CD4-positive, alpha-beta T cell (primary cell): ENCODE measurements at regions not wholly inside any gene's neighbourhood (a gene's known extent, or its start where the extent isn't known, plus 50 kb on each side); places are given as distances from the start of the nearest gene placed in this dataset.

Experiments
- ATAC-seq: fragments of 200-7000 bp; cut with Tn5 transposase; one replicate; pipeline ENCODE4 v1.10.0; 2022; ENCODE audit warnings: mild to moderate bottlenecking; ENCODE audit not compliant: poor library complexity
- CTCF ChIA-PET: fragments of 350-600 bp; sonication (Branson Sonifier 250); formaldehyde crosslinking; loops from one replicate; lab custom pipeline; 2021; ENCODE audit warnings: antibody characterized with exemption, inconsistent platforms; lab: Charles Lee
- POLR2A ChIA-PET: fragments of 350-600 bp; sonication (Branson Sonifier 250); formaldehyde crosslinking; loops from one replicate; lab custom pipeline; 2021; ENCODE audit warnings: antibody characterized with exemption, inconsistent platforms; lab: Charles Lee
- DNase-seq, 14 experiments: peaks; one replicate each; pipeline ENCODE4 v3.0.0-alpha.2; 2013 to 2020; ENCODE audit warnings: mixed read lengths in 2 of 14
- H3K27ac ChIP-seq, 2 donors: one replicate each; pipeline versions ENCODE4 v1.5.1 to v1.7.0; 2013; ENCODE audit warnings: low read length in 2 of 2, low read depth in 1 of 2, mild to moderate bottlenecking in 1 of 2
- H3K27me3 ChIP-seq, 2 experiments: 1 replicate in 1 of 2; 2 replicates in 1 of 2; pipeline versions ENCODE4 v1.6.1 to v1.7.0; 2013; ENCODE audit warnings: low read length in 2 of 2, control low read depth in 1 of 2, mild to moderate bottlenecking in 1 of 2, moderate library complexity in 1 of 2; ENCODE audit not compliant: insufficient read depth in 2 of 2, control insufficient read depth in 1 of 2
- H3K36me3 ChIP-seq: one replicate; pipeline ENCODE4 v1.6.1; 2013; ENCODE audit warnings: low read length, control low read depth; ENCODE audit not compliant: insufficient read depth
- H3K4me1 ChIP-seq: one replicate; pipeline ENCODE4 v1.6.1; 2013; ENCODE audit warnings: low read length, control low read depth; ENCODE audit not compliant: insufficient read depth
- H3K4me3 ChIP-seq: one replicate; pipeline ENCODE4 v1.5.1; 2013; ENCODE audit warnings: mild to moderate bottlenecking, low read length, moderate library complexity
- H3K9me3 ChIP-seq, 2 experiments: 1 replicate in 1 of 2; 2 replicates in 1 of 2; pipeline versions ENCODE4 v1.6.1 to v1.7.0; 2013; ENCODE audit warnings: low read length in 2 of 2, mild to moderate bottlenecking in 2 of 2, control low read depth in 1 of 2, moderate library complexity in 1 of 2; ENCODE audit not compliant: control insufficient read depth in 1 of 2, insufficient read depth in 1 of 2
- H3K27ac Mint-ChIP-seq: one replicate; pipeline ENCODE4 v1.8.0; 2020; ENCODE audit warnings: mixed read lengths
- H3K27me3 Mint-ChIP-seq: one replicate; pipeline ENCODE4 v1.8.0; 2021; ENCODE audit warnings: mixed read lengths
- H3K36me3 Mint-ChIP-seq: one replicate; pipeline ENCODE4 v1.8.0; 2021; ENCODE audit warnings: low read depth, mixed read lengths
- H3K4me1 Mint-ChIP-seq: one replicate; pipeline ENCODE4 v1.8.0; 2021; ENCODE audit warnings: low read depth, mixed read lengths
- H3K4me3 Mint-ChIP-seq: one replicate; pipeline ENCODE4 v1.8.0; 2020; ENCODE audit warnings: mild to moderate bottlenecking, mixed read lengths
- H3K9me3 Mint-ChIP-seq: one replicate; pipeline ENCODE4 v1.8.0; 2020; ENCODE audit warnings: mixed read lengths
- intact Hi-C, 2 experiments: fragments of 100-400 bp; cut with DNase I in 1 of 2; cut with micrococcal nuclease in 1 of 2; formaldehyde crosslinking; loops; one replicate each; pipeline versions ENCODE4 v1.15.1 to v1.9.0; 2023 to 2025; cut with DNase I, micrococcal nuclease
- TF ChIP-seq, protein P1 (sequence below): fragments of 200-600 bp; IDR thresholded peaks from one replicate; pipeline ENCODE4 v1.8.0; 2022; ENCODE audit warnings: antibody characterized with exemption, mild to moderate bottlenecking

DNA sequence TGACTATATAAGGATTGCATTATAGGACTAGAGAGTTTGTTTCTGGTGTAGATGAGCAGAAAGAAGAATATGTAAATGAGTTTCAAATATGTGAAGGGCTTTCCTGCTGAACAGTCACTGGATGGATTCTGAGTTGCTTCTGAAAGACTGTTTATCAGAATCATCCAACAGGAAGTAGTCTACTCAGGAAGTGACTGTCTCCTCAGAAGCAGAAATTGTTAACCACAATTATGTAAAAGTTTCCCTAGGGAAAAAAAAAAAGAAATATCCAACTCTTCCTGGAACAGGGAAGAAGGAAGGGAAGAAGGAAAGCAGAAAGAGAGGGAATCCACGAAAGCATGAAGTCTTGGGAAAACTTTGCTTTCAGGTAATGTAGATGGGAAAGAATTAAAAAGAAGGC is 138.9 kb downstream of the TENT5A start:
- Histone ChIP-seq H3K36me3 (no peaks in the 10 kb centered on the region), H3K27me3 (no peaks in the 10 kb centered on the region), H3K4me1 (no peaks in the 10 kb centered on the region), H3K27ac (no peak overlapping the region), H3K9me3 (no peaks in the 10 kb centered on the region), H3K4me3 (no peak overlapping the region)
- Mint-ChIP-seq H3K27ac (no peak overlapping the region), H3K36me3 (no peaks in the 10 kb centered on the region), H3K27me3 (no peaks in the 10 kb centered on the region), H3K9me3 (no peaks in the 10 kb centered on the region), H3K4me3 (no peak overlapping the region), H3K4me1 (no peaks in the 10 kb centered on the region)
- intact Hi-C loops = no loop called here
- ATAC-seq = no peak
- TF ChIP-seq, protein P1, sequence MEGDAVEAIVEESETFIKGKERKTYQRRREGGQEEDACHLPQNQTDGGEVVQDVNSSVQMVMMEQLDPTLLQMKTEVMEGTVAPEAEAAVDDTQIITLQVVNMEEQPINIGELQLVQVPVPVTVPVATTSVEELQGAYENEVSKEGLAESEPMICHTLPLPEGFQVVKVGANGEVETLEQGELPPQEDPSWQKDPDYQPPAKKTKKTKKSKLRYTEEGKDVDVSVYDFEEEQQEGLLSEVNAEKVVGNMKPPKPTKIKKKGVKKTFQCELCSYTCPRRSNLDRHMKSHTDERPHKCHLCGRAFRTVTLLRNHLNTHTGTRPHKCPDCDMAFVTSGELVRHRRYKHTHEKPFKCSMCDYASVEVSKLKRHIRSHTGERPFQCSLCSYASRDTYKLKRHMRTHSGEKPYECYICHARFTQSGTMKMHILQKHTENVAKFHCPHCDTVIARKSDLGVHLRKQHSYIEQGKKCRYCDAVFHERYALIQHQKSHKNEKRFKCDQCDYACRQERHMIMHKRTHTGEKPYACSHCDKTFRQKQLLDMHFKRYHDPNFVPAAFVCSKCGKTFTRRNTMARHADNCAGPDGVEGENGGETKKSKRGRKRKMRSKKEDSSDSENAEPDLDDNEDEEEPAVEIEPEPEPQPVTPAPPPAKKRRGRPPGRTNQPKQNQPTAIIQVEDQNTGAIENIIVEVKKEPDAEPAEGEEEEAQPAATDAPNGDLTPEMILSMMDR = no peak
- DNase-seq = no peak
- POLR2A ChIA-PET = no interaction called here
- CTCF ChIA-PET = no interaction called here

DNA sequence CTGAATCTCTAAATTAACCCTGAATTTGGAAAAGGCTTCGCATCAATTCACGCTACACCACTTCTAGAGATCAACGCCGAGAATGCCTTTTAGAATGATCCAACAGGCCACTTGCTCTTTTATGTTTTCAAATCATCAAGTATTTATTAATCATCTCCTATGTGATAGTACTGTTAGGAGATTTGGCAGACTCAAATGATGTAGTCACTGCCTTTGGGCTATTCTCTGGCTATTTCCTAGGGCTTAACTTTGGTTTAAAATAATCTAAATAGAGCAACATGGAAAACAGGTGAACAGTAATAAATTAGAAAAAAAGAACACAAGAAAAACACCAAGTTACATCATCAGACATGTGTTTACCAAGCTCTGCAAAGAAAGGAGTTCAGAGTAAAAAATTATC is 140.3 kb downstream of the TENT5A start:
- no peak overlapping the region for H3K4me3 Mint-ChIP-seq
- H3K27ac ChIP-seq = no peak overlapping the region
- no peak overlapping the region for H3K27ac Mint-ChIP-seq
- DNase-seq (no peak), ATAC-seq (no peak)
- H3K27me3 Mint-ChIP-seq = no peaks in the 10 kb centered on the region
- H3K27me3 ChIP-seq = no peaks in the 10 kb centered on the region
- H3K4me1 ChIP-seq = no peaks in the 10 kb centered on the region
- CTCF ChIA-PET = no interaction called here
- no peak overlapping the region for H3K4me3 ChIP-seq
- H3K9me3 Mint-ChIP-seq = no peaks in the 10 kb centered on the region
- H3K9me3 ChIP-seq = no peaks in the 10 kb centered on the region
- TF ChIP-seq, protein P1 = no peak
- no peaks in the 10 kb centered on the region for H3K4me1 Mint-ChIP-seq
- POLR2A ChIA-PET = no interaction called here
- intact Hi-C loops = no loop called here
- no peaks in the 10 kb centered on the region for H3K36me3 Mint-ChIP-seq
- no peaks in the 10 kb centered on the region for H3K36me3 ChIP-seq

DNA sequence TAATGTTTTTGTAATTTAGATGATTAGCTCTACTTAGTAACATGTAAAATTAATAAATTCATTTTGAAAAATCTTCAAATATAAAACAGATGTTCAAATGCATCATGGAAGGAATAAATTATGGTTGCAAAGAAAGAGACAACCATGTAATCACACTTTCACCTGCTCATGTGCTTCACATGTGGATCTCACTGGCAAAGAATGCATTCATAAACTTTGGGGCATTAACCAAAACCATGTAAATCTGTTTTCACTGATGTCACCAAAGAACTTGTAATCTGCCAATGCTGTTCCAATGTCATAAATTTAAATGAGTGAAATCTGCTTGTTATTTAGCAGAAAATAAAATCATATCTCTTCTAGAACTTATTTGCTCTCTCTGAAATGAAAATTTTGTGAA is 142.7 kb downstream of the TENT5A start:
- Histone ChIP-seq H3K36me3 (no peaks in the 10 kb centered on the region), H3K4me1 (no peaks in the 10 kb centered on the region), H3K27me3 (no peaks in the 10 kb centered on the region), H3K4me3 (no peak overlapping the region), H3K9me3 (no peaks in the 10 kb centered on the region), H3K27ac (no peak overlapping the region)
- Mint-ChIP-seq H3K4me1 (no peaks in the 10 kb centered on the region), H3K4me3 (no peak overlapping the region), H3K9me3 (no peaks in the 10 kb centered on the region), H3K27me3 (no peaks in the 10 kb centered on the region), H3K36me3 (no peaks in the 10 kb centered on the region), H3K27ac (no peak overlapping the region)
- TF ChIP-seq, protein P1 = no peak
- ATAC-seq (no peak), DNase-seq (no peak)
- ChIA-PET CTCF (no interaction called here), POLR2A (no interaction called here)
- intact Hi-C loops = no loop called here
